GM23248 (cell line): ENCODE measurements at regions not wholly inside any gene's neighbourhood (a gene's known extent, or its start where the extent isn't known, plus 50 kb on each side); places are given as distances from the start of the nearest gene placed in this dataset.

Source experiments
- EZH2 ChIP-seq: fragments of 200-600 bp; sonication (generic); IDR thresholded peaks from 2 replicates; pipeline ENCODE4 v1.6.1; 2018; ENCODE audit warnings: antibody characterized with exemption, mild to moderate bottlenecking; ENCODE audit not compliant: insufficient read depth, poor library complexity, severe bottlenecking
- EZH2phosphoT487 ChIP-seq: fragments of 200-600 bp; sonication (generic); IDR thresholded peaks from 2 replicates; pipeline ENCODE4 v1.6.1; 2018; ENCODE audit warnings: antibody characterized with exemption, moderate library complexity, mild to moderate bottlenecking, low read depth; ENCODE audit not compliant: insufficient read depth

- TF ChIP-seq EZH2phosphoT487 (no peak), EZH2 (no peak)
These were observed 69.3 kb upstream of the HK2 start for GRCh38 chr2:74764429-74765272.
